GM21737 (cell line): ENCODE measurements at regions not wholly inside any gene's neighbourhood (a gene's known extent, or its start where the extent isn't known, plus 50 kb on each side); places are given as distances from the start of the nearest gene placed in this dataset.

Source experiments
- ATAC-seq: cut with Tn5 transposase; IDR thresholded peaks from one replicate; pipeline ENCODE4 v1.9.1; 2021; ENCODE audit warnings: mild to moderate bottlenecking, moderate library complexity; ENCODE audit not compliant: unreplicated experiment

DNA sequence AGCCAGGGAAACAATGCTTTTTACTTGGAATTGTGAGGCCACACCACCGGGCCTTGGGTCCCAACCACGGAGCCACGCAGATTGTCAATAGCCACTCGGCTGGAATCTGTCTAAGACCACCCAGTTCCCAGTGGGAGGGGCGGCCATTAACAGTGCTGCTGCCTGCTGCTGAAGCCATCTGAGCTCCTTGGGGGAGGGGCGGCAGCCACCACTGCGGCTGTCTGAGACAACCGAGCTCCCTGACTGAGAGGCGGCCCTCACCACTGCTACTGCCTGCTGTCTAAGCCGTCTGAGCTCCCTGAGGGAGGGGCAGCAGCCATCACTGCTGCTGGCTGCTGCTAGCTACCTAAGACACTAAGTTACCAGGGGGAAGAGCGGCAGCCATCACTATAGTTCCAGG lies 64.3 kb downstream of the DMRTA2 start:
- ATAC-seq = no peak

DNA sequence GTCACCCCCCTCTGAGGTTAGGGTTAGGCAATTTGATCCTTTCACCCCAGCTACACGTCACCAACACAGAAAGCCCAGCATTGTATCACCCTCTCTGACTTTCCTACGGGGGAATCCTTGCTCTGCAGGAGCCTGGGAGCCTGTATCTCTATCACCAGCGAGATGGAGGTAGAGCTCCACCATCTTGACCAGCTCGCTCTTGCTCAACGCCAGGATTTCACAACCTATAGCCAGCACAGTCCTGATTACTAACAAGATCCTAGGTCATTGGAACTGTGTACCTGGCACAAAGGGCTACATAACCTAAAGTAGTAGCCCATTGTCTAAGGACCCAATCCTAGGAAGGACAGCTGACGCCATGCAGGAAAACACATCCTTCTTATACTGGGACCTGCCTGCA lies 66.1 kb downstream of the DMRTA2 start:
- ATAC-seq = no peak

DNA sequence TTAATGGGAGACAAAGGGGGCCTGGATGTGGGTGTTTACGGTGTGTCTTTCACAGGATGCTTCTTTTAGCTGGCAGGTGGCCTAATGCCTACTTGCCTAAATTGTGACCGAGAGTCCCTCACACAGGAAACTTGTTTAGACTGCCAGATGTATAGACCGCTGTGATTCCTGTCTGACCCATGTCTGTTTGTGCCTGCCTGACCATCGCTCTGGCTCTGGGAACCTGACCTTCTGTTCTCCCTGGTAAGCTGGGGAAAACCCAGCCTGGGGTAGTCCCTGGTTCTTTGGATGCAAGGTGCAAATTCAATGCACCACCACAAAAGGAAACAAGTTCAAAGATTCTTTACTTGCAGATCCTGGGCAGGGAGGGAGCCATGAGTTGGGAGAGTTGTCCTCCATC lies 68.4 kb downstream of the DMRTA2 start:
- ATAC-seq = no peak

GRCh38 chr1:50352428-50352827 lies 70.8 kb downstream of the DMRTA2 start:
- ATAC-seq = no peak

DNA sequence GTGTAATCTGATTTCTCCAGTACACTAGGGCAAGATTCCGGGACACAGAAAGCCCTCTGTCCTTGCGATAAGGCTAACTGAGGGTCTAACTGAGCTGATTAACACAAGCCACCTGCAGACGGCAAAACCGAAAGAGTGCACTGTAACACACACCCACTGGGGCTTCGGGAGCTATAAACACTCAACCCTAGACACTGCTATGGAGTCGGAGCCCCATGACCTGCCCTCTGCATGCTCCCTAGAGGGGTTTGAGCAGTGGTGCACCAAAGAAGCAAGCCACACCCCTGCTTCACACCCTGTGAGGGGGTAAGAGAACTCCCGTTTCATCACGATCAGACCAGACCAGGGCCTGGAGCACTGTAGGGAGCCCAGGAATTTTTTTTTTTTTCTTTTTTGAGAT lies 72.4 kb downstream of the DMRTA2 start:
- no peak for ATAC-seq

- ATAC-seq = no peak
These were observed 72.8 kb downstream of the DMRTA2 start for GRCh38 chr1:50350421-50350820.

DNA sequence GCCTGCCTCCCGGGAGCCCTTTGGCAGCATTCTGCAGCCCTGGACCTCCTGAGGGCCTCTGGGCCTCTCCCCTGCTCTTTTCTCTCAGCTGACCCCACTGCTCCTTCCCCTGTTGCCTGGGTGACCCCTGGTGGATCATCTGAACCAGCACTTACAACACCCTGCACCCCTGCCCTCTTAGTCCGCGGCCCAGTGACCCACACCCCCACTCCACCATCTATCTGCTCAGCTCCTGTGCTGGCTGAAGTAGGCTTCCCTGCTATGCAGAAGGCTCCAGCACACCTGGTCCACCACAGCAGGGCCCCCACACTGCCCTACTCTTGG lies 74.0 kb downstream of the DMRTA2 start:
- no peak for ATAC-seq

GRCh38 chr1:50348449-50349241 lies 74.6 kb downstream of the DMRTA2 start:
- ATAC-seq = no peak

- ATAC-seq = no peak
These were observed 75.3 kb downstream of the DMRTA2 start for GRCh38 chr1:50347933-50348332.

DNA sequence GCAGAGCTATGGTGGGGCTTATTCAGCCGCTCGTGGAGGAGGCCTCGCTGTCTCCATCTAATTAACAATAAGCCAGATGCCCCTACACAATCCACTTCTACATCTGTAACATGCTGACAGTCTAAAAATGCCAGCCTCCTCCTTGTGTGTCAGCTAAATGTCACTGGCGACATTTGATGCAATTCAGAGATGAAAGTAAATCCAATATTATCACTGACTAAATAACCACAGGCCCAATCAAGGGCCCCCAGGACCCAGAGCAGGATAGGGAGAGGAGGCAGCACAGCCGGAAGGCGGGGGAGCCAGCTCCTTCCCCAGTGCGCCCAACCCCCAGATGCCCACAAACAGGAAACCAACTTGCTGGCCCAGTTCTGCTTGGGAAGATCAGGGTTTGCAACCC lies 76.6 kb downstream of the DMRTA2 start:
- ATAC-seq = no peak

- no peak for ATAC-seq
These were observed 79.9 kb downstream of the DMRTA2 start for GRCh38 chr1:50343323-50343722.

DNA sequence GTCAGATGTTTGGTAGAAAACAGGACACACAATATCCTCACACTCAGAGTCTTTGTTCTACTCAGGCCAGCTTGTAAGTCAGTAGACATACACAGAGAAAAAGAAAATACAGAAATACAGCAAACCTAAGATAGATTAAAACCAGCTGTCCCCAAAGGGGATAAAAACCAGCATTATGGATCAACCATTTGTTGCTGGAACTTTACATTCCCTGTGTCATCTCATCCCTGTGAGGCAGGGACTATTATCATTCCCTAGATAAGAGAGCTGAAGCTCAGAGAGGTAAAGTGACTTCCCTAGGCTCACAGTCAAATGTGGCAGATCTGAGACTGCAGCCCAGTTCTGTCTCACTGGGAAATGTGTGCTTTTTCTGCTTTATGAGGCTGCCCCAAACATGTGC lies 80.7 kb downstream of the DMRTA2 start:
- no peak for ATAC-seq

GRCh38 chr1:50335036-50335435 lies 88.2 kb downstream of the DMRTA2 start:
- no peak for ATAC-seq

- ATAC-seq = peak; percentile 89
These were observed 89.7 kb downstream of the DMRTA2 start for GRCh38 chr1:50333595-50333974.

- ATAC-seq = peak; percentile 53
These were observed 90.2 kb downstream of the DMRTA2 start for GRCh38 chr1:50332941-50333594.

- ATAC-seq = no peak
These were observed 93.8 kb downstream of the DMRTA2 start for GRCh38 chr1:50329332-50329932.

DNA sequence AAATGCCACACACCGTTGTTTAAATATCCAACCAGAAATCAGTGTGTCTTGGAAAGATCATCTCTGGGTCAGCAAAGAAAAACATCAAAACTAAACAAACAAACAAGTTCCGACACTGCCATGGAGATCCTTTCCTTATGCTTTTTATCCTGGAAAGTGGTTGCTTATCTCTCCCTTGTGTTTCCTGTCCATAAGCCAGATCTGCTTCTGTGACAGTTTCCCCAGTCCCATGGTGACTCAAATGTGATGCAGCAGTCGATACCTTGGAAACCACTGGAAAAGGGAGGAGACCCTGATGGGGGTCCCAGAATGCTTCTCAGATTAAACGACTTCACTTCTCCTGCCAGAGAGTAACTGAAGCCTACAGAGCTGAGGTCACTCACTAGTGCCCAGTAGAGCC lies 94.7 kb downstream of the DMRTA2 start:
- no peak for ATAC-seq

- ATAC-seq = no peak
These were observed 97.2 kb downstream of the DMRTA2 start for GRCh38 chr1:50326026-50326425.

DNA sequence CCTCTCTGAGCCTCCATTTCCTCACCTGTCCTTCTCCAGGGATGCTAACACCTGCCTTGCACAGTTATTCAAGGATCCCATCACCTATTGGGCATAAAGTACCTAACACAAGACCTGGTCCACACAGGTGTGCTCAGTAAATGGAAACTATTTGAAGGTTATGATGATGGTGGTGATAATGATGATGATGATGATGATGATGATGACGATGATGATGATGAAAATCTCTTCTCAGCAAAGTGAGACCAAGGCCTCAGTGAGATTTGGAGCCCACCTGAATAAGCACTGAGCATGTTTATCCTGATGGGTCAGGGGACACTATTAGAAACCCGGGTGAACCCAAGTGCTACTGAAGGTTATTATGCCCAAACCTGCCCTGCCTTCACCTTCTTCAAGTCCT lies 100.7 kb downstream of the DMRTA2 start:
- no peak for ATAC-seq

- no peak for ATAC-seq
These were observed 104.8 kb downstream of the DMRTA2 start for GRCh38 chr1:50318428-50318827.

DNA sequence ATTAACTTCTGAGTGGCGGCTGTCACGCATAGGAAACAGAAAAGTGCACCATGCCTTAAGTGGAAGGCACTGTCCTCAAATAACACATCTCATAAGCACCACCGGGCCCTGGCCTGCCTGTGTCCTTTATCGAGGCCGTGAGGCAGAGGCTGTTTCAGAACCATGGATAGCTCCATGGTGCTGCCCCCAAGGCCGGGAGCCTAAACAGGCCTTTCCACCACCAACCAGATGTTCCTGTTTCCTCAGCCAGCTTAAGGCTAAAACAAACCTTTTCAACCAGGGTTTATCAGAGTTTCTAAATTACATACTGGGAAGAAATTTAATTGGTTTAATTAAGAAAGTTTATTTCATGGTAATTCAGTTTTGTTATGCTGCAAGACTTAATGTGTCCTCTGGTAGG lies 114.4 kb downstream of the DMRTA2 start:
- no peak for ATAC-seq

GRCh38 chr1:50305808-50306207 lies 117.4 kb downstream of the DMRTA2 start:
- no peak for ATAC-seq
